HG02588 (cell line): ENCODE measurements at regions not wholly inside any gene's neighbourhood (a gene's known extent, or its start where the extent isn't known, plus 50 kb on each side); places are given as distances from the start of the nearest gene placed in this dataset.

ENCODE experiments used
- ATAC-seq: cut with Tn5 transposase; IDR thresholded peaks from one replicate; pipeline ENCODE4 v1.9.1; 2021; ENCODE audit warnings: mild to moderate bottlenecking, moderate library complexity; ENCODE audit not compliant: unreplicated experiment

DNA sequence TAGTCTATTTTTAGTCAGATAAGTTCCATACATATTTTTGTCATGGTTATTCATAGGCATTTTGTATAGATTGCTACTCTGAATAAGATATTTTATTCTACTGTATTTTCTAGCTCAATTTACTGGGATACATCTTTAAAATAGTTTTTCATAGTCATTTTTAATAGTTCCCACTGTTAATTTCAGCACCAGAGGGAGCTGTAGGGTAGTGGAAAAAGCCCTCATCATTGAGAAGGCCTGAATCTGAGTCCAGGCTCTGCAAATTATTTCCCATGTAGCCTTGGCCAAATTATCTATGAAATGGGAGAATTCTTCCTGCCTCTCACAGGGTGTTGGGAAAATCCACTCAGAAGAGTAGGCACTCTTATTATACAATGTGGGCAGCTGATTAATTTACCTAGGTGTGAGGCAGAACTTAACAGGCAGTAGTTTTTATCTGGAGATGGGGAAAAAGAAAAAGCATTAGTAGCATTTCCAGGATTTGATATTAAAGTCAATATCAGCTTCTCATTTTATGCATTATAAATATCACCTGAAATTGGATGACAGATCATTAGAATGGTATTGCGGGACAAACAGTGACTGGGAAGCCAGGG, 102.9 kb upstream of the PAQR3 start:
- no peak for ATAC-seq

DNA sequence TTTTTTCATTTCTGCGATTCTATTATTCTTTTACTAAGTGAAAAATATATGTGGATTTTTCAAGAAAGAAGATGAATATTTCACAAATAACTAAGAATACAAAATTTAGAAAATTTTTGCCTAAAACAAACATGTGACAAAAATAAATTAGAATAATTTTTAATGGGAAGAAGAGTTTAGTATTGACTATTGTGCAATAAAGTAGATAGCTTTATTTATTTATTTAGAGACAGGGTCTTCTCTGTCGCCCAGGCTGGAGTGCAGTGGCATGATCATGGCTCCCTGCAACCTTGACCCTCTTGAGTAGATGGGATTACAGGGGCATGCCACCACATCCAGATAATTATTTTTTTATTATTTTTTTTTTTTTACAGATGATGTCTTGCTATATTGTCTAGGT, 95.3 kb upstream of the PAQR3 start:
- ATAC-seq, result no peak

DNA sequence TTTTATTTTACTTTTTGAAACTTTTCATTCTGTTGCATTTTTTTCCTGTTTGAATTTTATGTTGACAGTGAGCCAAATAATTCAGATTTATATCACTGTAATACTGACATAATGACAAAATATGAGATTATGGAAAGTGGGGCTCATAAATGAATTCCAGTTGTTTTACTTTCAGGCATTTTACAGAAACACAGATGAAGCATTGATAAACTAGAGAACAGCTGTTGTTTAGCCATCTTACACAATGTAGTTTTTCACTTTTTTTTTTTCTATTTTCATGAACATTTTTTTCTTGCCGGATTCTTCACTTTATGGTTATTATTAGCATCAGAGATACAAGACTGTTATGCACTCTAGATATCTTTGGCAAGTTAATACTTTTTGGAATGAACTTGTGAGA, 91.7 kb upstream of the PAQR3 start:
- no peak for ATAC-seq

DNA sequence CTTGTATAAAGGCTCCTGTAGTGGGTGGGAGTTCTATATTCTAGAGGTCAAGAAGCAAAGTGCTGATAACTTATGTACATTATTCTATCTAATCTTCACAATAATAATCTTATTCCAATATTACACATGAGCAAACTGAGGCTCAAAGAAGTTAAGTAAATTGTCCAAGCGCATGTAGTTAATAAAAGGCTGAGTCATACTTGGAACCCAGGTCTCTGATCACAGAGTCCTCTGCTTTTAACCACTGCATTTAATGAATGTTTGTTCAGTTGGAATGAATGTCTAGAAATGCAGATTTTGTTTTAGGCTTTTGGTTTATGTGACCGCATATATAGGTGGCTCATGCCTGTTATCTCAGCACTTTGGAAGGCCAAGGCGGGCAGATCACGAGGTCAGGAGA, 88.4 kb upstream of the PAQR3 start:
- ATAC-seq, result no peak

DNA sequence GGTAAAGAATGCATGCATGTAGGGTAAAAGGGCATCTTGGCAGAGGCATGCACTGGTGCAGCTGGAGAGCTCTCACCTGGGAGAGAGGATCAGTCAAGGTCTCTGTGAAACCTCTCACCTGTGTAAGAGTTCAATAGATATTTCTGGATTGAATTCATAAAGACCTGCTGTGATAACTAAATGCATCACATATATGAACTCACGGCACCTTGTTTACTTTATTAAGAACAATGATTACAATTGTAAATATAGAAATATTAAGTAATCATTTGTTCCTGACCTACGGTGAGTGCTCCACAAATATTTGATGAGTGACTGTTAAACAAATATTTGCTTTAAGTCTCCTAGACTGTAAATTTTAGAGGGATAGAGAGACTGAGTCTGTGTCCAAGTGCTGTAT, 85.9 kb upstream of the PAQR3 start:
- no peak for ATAC-seq

DNA sequence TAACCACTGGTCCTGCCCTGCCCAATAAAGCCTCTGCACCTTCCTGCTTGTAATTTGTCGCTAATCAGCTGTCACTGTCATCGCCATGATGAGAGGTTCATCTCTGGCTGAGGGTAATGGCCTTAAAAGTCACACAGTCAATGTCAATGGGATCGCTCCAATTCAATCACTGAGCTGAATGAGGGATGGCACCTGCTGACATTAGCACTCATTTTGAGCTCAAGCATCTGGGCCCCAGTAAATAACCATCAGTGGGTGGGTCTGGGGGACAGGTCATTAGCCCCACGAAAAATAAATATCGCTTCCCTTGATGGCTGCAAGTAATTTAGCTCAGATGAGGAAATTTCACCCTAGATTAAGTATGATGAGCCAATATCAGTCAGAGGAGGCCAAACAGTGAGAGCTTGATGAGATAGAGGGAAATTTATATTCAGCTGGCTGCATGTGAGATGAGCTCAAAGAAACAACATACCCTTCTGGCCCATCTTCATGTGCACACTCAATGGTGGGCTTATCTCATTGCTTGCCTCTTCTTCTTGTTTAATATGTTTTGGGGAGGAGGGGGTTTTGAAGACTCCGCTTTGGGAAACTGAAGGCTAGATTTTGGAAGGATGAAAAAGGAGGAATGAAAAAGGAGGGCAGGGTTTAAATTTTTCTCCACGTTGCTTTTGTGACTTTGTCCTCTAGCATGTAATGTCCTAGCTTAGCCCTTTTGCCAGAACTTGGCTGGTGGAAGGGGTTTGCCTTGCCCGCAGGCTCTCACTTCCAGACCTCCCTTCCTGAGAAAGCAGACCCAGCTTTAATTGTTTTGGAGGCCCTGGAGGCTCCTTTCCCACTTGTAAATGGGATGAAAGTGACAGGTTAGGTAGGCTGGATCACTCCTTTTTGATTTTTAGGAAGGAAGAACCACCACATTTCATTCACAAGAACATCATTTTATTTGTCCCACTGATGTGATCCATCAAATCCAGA, 84.8 kb upstream of the PAQR3 start:
- no peak for ATAC-seq

DNA sequence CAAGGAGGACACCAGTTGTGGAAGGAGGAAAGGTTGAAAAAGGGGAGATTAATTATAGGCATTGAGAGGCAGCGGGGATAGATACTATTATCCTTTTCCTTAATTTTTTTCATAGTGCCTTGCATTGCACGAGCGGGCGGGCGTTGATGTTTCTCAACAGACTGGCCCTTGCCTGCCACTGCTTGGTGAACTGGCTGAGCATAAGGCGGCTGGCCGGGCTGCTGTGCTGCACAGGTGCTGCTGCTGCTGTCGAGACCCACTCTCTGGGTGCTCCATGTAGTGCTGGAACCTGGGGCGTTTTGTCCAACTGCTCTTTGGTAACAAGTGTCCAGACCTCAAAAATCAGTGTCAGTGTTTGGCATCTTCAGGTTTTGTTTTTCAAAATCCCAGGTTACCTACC, 83.3 kb upstream of the PAQR3 start:
- ATAC-seq, result no peak

DNA sequence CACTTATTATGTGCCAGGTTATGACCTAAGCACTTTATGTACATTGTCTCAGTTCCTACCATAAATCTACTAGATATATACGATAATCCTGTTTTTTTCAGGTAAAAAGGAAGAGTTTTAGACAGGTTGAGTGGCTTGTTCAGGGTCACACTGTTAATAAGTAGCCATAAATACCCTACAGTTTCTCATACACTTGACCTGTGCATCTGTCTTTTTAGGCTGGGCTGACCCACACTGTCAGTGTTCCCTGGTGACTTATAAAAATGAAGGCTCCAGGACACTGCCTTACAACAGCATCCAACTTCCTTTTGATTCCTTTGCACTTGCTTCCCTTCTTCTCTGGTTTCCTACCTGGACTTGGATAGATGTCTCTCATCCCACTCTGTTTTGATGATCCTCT, 78.2 kb upstream of the PAQR3 start:
- ATAC-seq, result no peak

DNA sequence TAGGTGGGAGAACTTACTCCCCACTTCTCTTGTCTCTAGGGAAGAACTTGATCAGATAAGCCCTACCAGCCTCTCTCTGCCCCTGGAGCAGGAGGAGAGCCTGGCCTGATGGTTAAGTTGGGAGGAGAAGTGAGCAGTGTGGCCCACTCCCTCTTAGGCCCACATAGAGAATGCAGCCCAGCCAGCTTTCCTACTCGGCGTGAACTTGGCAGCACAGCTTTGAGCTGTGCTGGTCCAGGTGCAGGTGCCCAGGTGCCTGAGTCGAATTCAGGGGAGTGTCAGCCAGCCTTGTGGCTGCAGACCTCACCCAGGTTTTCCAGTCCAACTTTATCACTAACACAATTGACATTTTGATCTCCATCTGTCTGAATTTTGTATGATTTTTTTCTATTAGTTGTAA, 77.6 kb upstream of the PAQR3 start:
- ATAC-seq, result no peak

DNA sequence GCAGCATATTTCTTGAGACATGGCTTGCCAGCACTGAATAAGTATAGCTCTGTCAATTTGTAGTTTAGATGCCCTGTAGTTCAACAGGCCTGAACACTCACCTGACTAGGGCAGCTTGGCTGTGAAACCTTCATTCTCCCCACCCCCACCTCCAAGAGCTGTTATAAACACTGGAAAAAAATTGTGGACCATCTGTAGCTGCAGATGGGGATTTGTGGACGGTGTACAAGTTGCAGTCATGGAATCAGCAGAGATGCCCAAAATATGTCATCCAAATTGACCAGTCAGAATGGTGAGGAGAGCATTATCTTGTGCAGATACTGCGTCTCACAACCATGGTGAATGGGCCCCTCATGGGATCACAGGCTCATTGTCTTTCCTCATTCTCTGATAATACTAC, 76.2 kb upstream of the PAQR3 start:
- ATAC-seq, result no peak

DNA sequence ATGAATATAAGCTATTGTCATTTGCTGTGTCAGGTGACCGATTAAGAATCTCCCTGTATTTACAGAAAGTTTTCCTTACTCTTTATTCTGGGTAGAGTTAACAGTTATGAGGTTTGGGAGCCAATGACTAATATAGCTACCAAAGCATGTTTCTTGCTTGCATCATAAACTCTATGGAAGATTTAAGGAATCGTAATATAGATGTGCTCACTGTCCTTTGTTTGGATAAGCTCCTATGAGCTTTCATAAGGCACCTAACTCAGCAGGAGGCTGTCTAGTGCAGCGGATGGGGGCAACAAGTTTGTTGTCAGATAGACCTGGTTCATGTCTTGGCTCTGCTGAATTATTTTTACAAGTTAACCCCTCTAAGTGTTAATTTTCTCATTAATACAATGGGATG, 75.0 kb upstream of the PAQR3 start:
- ATAC-seq, result no peak

DNA sequence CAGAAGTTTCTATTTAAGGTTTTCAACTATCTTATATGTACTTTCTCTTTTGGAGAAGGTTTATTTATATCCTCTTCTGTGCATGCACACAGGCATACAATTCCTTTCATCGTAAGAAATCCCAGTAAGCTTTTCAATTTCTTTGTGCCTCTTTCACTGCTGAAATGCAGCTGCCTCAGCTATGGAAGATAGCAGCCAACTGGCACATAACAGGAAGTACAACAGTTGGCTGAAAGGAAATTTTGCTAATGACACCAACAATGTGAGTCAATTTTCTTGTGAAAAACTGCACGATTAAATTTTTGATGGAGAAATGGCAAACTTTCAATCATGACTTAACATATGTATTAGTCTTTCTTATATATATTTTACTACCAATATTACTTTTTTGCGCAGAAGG, 74.5 kb upstream of the PAQR3 start:
- no peak for ATAC-seq

DNA sequence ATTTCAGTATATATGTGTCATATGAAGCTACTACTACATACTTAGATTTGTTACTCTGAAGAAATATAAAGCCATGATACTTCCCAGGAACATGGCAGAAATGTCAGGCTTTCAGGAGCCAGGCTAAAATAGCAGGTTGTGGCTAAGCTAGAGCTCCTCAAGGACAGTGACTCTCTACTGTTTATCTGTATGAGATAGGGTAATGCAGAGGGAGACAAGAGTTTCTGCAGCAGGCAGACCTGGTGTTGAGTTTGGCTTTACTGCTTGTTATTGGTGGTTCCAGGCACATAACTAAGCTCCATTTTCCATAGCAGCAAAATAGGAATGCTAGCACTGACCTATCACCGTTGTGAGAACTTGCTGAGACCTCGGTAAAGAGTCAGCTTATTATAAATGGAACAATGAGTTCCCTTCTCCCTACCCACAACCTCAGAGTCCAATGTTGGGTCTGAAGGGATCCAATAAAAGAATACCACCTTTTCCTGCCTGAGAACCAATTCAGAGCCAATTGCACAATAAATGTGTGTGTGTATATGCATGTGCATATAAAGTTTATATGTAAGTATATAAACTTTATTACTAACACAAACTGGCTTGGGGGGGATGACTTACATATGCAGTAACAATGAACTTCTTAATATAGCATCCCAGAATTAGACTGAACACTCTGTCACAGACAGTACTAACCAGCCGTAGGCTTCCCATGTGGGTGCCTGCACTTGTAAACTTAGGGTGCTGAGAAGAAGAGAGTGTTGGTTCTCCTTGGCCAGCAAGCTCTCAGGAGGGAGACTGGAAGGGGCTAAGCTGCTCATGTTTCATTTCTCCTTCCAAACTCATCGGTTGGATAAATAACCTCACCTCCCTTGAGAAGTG, 51.9 kb upstream of the PAQR3 start:
- no peak for ATAC-seq

DNA sequence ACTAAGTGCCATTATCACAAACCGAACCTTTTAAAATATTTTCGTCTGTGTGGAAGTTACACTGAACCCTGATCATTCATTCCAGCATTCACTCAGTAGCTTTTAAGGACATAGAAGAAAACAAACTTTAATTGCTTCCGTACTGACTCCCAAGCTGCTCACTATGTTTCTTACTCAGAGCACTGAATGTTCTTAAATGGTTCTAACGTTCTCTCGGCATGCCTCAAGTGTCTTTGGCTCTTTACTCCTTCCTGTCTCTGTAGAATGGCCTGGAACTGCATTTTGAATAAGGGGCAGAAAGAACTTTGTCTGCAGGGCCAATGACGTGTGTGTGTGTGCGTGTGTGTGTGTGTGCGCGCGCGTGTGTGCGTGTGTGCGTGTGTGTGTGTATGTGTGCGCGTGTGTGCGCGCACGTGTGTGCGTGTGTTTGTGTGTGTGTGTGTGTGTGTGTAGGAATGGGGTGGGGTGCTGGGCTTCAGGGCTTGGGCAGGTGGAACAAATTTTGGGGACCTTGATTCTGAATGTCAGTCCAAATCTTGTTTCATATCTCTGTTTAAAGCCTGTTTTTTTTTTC, 50.5 kb upstream of the PAQR3 start:
- no peak for ATAC-seq
